Ishikawa (cell line): ENCODE measurements at regions not wholly inside any gene's neighbourhood (a gene's known extent, or its start where the extent isn't known, plus 50 kb on each side); places are given as distances from the start of the nearest gene placed in this dataset.

Experiments used
- CEBPB ChIP-seq: IDR thresholded peaks from 2 replicates; pipeline ENCODE4 v1.6.1; 2012
- MAX ChIP-seq: IDR thresholded peaks from 2 replicates; pipeline ENCODE4 v1.6.1; 2012
- NFIC ChIP-seq: IDR thresholded peaks from 2 replicates; pipeline ENCODE4 v1.6.1; 2012
- RAD21 ChIP-seq: IDR thresholded peaks from 2 replicates; pipeline ENCODE4 v1.6.1; 2012; ENCODE audit warnings: low read depth
- TF ChIP-seq, protein P1 (sequence below): IDR thresholded peaks from 2 replicates; pipeline ENCODE4 v1.6.1; 2012; ENCODE audit warnings: low read depth, mild to moderate bottlenecking

GRCh38 chr19:46954993-46955812 is 64.4 kb upstream of the NPAS1 start:
- TF ChIP-seq CEBPB: no peak
- TF ChIP-seq NFIC: no peak
- TF ChIP-seq, protein P1, sequence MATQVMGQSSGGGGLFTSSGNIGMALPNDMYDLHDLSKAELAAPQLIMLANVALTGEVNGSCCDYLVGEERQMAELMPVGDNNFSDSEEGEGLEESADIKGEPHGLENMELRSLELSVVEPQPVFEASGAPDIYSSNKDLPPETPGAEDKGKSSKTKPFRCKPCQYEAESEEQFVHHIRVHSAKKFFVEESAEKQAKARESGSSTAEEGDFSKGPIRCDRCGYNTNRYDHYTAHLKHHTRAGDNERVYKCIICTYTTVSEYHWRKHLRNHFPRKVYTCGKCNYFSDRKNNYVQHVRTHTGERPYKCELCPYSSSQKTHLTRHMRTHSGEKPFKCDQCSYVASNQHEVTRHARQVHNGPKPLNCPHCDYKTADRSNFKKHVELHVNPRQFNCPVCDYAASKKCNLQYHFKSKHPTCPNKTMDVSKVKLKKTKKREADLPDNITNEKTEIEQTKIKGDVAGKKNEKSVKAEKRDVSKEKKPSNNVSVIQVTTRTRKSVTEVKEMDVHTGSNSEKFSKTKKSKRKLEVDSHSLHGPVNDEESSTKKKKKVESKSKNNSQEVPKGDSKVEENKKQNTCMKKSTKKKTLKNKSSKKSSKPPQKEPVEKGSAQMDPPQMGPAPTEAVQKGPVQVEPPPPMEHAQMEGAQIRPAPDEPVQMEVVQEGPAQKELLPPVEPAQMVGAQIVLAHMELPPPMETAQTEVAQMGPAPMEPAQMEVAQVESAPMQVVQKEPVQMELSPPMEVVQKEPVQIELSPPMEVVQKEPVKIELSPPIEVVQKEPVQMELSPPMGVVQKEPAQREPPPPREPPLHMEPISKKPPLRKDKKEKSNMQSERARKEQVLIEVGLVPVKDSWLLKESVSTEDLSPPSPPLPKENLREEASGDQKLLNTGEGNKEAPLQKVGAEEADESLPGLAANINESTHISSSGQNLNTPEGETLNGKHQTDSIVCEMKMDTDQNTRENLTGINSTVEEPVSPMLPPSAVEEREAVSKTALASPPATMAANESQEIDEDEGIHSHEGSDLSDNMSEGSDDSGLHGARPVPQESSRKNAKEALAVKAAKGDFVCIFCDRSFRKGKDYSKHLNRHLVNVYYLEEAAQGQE: no peak
- no peak for TF ChIP-seq MAX
- no peak for TF ChIP-seq RAD21
